OCI-LY7 (cell line): ENCODE measurements at regions not wholly inside any gene's neighbourhood (a gene's known extent, or its start where the extent isn't known, plus 50 kb on each side); places are given as distances from the start of the nearest gene placed in this dataset.

Experiments
- EZH2phosphoT487 ChIP-seq: fragments of 200-600 bp; sonication (generic); IDR thresholded peaks from 2 replicates; pipeline ENCODE4 v1.6.1; 2018; ENCODE audit warnings: low read depth, borderline replicate concordance, mild to moderate bottlenecking, mixed run types, antibody characterized with exemption, low read length, moderate library complexity, mixed read lengths
- TF ChIP-seq, protein P1 (sequence below): fragments of 200-600 bp; sonication (generic); conservative IDR thresholded peaks from 2 replicates; pipeline ENCODE4 v1.5.1; 2014; ENCODE audit warnings: mild to moderate bottlenecking, antibody characterized with exemption, low read length, moderate library complexity, mixed read lengths

DNA sequence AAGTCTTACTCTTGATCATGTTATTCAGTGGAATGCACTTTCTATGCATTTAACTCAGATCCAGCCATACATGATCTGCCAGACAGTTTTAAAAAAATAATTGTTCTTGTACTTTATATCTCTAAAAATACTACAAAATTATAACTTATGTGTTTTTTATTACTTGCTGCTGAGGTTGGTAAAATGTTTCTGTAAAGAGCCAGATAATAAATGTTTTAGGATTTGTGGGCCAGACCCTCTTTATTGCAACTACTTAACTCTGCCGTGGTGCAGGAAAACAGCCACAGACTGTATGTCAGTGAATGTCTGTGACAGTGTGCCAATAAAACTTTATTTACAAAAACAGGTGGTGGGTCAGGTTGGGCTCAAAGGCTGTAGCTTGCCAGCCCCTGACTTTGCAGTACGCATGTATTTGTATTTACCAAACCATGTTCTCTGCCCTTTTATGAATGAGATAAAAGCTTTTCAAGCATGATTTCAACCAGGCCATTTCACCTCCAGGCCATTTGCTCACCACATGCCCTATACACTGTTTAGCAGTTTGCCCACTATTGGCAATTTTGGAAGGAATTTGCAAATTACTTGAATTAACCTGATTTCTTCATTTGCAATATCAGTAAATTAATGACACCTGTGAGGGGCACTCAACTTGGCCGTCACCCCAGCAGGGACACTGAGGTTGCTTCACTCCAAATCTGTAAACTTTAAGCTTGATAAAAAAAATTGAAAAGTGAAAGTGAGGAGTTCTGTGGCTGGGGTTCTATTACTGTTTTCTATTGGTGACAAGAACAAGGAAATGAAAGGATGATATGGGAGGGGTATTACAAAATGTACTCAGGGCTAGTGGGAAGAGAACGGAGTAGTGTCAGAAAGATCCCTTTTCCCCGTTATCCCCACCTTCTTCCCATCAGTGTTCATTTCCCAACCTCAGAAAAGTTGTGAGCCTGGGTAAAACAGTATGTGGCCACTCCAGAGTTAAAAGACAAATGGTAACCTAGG, 133.4 kb downstream of the CEBPB start:
- TF ChIP-seq, protein P1, sequence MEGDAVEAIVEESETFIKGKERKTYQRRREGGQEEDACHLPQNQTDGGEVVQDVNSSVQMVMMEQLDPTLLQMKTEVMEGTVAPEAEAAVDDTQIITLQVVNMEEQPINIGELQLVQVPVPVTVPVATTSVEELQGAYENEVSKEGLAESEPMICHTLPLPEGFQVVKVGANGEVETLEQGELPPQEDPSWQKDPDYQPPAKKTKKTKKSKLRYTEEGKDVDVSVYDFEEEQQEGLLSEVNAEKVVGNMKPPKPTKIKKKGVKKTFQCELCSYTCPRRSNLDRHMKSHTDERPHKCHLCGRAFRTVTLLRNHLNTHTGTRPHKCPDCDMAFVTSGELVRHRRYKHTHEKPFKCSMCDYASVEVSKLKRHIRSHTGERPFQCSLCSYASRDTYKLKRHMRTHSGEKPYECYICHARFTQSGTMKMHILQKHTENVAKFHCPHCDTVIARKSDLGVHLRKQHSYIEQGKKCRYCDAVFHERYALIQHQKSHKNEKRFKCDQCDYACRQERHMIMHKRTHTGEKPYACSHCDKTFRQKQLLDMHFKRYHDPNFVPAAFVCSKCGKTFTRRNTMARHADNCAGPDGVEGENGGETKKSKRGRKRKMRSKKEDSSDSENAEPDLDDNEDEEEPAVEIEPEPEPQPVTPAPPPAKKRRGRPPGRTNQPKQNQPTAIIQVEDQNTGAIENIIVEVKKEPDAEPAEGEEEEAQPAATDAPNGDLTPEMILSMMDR = no peak
- no peak for TF ChIP-seq EZH2phosphoT487
